ENCODE measurements at regions not wholly inside any gene's neighbourhood (a gene's known extent, or its start where the extent isn't known, plus 50 kb on each side); places are given as distances from the start of the nearest gene placed in this dataset.

DNA sequence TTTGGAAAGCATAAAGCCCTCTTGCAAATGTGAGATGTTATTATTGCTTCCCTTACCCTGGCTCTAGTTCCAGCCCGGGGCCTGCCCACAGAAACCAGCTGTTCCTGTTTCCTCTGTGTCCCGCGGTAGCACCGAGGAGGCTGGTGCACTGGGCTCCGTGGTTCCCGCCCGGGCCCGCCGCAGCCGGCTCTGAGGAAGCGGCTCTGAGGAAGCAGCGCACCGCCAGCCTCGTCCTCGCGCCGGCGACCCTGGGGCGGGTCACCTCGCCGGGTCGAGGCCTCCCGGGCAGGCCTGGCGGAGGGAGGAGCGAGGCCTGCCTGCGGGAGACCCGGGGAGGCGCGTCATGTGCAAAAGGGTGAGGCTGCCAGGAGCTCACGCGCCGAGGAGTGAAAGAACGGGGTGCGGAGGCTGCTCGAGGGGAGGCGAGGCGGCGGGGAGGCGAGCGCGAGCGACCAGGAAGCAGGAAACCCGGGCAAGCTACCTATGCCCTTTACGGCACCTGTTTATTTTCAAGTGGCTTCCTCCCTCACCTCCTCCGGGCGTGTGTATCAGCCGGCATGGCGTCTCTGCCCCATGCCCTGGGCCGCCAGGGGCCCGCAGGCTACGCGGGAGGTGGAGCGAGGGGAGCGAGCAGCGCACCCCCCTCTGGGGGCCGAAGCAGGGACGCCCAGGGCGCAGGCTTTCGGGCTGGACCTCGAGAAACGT is 61.3 kb upstream of the MEGF10 start:
- DNase-seq (ENCODE audit: low read depth) (no peak), FAIRE-seq (no peak)

DNA sequence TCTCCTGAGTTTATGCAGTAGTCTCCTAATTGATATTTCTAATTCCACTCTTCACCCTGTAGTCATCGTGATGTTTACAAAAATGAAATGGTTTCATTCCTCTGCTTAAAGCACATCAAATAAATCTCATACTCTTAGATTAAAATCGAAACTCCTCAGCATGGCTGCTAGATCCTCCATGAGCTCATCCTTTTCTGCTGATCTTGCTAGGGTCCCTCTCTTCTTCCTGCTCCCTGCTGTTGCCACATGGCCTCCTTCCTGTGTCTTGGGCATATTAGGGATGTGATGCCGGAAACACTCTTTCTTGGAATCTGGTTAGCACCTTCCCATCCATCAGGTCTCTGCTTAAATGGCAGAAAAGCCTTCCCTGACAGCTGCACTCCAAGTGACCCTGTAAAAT is 59.5 kb upstream of the MEGF10 start:
- FAIRE-seq: peak; percentile 36
- Histone ChIP-seq H3K36me3 (ENCODE audit: control insufficient read depth, insufficient read depth, low read length) (no peaks in the 10 kb centered on the region), H3K4me3 (ENCODE audit: low read depth, low read length) (no peak overlapping the region), H3K27me3 (ENCODE audit: control insufficient read depth, insufficient read depth, low read length) (no peaks in the 10 kb centered on the region)
- TF ChIP-seq, protein P1, sequence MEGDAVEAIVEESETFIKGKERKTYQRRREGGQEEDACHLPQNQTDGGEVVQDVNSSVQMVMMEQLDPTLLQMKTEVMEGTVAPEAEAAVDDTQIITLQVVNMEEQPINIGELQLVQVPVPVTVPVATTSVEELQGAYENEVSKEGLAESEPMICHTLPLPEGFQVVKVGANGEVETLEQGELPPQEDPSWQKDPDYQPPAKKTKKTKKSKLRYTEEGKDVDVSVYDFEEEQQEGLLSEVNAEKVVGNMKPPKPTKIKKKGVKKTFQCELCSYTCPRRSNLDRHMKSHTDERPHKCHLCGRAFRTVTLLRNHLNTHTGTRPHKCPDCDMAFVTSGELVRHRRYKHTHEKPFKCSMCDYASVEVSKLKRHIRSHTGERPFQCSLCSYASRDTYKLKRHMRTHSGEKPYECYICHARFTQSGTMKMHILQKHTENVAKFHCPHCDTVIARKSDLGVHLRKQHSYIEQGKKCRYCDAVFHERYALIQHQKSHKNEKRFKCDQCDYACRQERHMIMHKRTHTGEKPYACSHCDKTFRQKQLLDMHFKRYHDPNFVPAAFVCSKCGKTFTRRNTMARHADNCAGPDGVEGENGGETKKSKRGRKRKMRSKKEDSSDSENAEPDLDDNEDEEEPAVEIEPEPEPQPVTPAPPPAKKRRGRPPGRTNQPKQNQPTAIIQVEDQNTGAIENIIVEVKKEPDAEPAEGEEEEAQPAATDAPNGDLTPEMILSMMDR (IDR thresholded peaks at IDR 0.05; ENCODE audit: insufficient read depth, low read length, severe bottlenecking): no peak
- no peak for DNase-seq (ENCODE audit: low read depth)

More for the DNA sequence above, 61.3 kb upstream of the MEGF10 start:
- TF ChIP-seq, protein P1 (IDR thresholded peaks at IDR 0.05; ENCODE audit: insufficient read depth, low read length, severe bottlenecking): peak; percentile 2
- Histone ChIP-seq H3K27me3 (ENCODE audit: control insufficient read depth, insufficient read depth, low read length) (no peaks in the 10 kb centered on the region), H3K36me3 (ENCODE audit: control insufficient read depth, insufficient read depth, low read length) (no peaks in the 10 kb centered on the region), H3K4me3 (ENCODE audit: low read depth, low read length) (peak overlapping the region; percentile 49)

DNA sequence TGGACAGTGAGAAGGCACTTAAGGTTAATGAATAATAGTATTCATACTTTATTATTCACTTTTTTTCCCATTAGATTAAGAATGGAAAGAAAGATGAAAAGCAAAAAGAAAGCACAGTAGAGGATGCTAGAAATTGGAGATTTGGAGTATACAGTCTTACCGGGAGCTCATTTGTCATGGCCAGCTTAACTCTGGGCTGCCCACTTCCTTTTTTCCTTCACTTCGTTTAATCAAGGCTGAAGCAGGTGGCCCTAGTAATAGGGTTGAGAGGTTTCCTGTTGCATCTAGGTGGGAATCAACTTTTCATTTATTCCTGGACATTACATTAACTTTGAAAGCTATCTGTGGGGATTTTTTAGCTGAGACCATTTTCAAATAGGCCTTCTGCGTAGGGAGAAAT is 57.0 kb upstream of the MEGF10 start:
- TF ChIP-seq, protein P1 (IDR thresholded peaks at IDR 0.05; ENCODE audit: insufficient read depth, low read length, severe bottlenecking): no peak
- H3K4me3 ChIP-seq (ENCODE audit: low read depth, low read length): no peak overlapping the region
- H3K36me3 ChIP-seq (ENCODE audit: control insufficient read depth, insufficient read depth, low read length): no peaks in the 10 kb centered on the region
- no peaks in the 10 kb centered on the region for H3K27me3 ChIP-seq (ENCODE audit: control insufficient read depth, insufficient read depth, low read length)
- DNase-seq (ENCODE audit: low read depth) (no peak), FAIRE-seq (no peak)

DNA sequence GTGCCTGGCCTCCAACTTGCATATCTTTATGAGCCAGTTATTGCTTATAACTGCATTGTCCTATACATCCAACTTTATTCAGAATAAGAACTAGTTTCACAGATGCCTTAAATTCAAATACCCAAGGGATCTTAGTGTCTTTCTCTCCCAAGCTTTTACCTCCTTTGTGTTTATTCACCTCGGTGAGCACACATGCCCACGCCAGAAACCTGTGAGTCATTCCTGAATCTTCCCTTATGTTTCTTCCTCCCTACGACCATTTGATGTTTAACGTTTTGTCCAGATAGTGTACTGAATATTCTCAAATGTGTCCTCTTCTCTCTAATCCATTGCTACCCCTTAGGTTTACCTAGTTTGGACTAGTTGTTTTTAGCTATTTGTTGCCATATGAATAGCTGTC is 55.5 kb upstream of the MEGF10 start:
- H3K36me3 ChIP-seq (ENCODE audit: control insufficient read depth, insufficient read depth, low read length): no peaks in the 10 kb centered on the region
- H3K27me3 ChIP-seq (ENCODE audit: control insufficient read depth, insufficient read depth, low read length): no peaks in the 10 kb centered on the region
- TF ChIP-seq, protein P1 (IDR thresholded peaks at IDR 0.05; ENCODE audit: insufficient read depth, low read length, severe bottlenecking): no peak
- DNase-seq (ENCODE audit: low read depth) (peak; percentile 44), FAIRE-seq (no peak)
- no peak overlapping the region for H3K4me3 ChIP-seq (ENCODE audit: low read depth, low read length)

DNA sequence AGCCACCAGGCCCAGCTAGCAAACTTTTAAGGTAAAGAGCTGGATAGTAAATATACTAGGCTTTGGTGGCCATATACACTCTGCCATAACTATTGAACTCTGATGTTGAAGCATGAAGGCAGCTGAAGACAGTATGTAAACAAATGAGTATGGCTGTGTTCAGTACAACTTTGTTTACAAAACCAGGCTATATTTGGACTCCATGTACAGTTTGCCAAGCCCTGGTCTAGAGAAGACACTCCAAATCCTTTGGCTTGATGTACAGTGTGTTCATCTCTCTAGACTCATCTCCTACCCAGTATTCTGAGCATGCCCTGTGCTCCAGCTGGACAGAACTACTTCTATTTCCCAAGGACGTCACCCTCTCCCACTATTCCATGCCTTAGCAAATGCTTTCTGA is 54.3 kb upstream of the MEGF10 start:
- no peaks in the 10 kb centered on the region for H3K36me3 ChIP-seq (ENCODE audit: control insufficient read depth, insufficient read depth, low read length)
- FAIRE-seq (no peak), DNase-seq (ENCODE audit: low read depth) (no peak)
- H3K4me3 ChIP-seq (ENCODE audit: low read depth, low read length): no peak overlapping the region
- TF ChIP-seq, protein P1 (IDR thresholded peaks at IDR 0.05; ENCODE audit: insufficient read depth, low read length, severe bottlenecking): no peak
- H3K27me3 ChIP-seq (ENCODE audit: control insufficient read depth, insufficient read depth, low read length): no peaks in the 10 kb centered on the region

Measured in bronchial epithelial cell (primary cell).